ENCODE measurements at regions not wholly inside any gene's neighbourhood (a gene's known extent, or its start where the extent isn't known, plus 50 kb on each side); places are given as distances from the start of the nearest gene placed in this dataset.

DNA sequence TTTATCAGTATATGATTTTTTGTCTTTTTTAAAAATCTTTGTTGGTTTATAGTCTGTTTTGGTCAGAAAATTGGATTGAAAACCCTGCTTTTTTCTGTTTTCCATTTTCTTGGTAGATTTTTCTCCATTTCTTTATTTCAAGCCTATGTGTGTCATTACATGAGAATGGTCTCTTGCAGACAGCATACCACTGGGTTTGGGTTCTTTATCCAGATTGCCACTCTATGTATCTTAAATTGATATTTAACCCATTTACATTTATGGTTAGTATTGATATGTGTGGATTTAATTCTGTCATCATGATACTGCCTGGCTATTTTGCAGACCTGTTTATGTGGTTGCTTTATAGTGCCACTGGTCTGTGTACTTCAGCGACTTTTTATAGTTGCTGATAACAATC is 239.9 kb upstream of the NDST4 start:
- no TSS peak for BruUV-seq (replicated peaks)
- Histone ChIP-seq H2AFZ (ENCODE audit: low read length) (no peak overlapping the region), H3K4me2 (ENCODE audit: low read length) (no peak overlapping the region), H3K4me1 (ENCODE audit: insufficient read depth, low read length) (no peaks in the 10 kb centered on the region), H3K79me2 (ENCODE audit: low read length) (no peaks in the 10 kb centered on the region), H3K27ac (ENCODE audit: low read length) (no peak overlapping the region), H3F3A (ENCODE audit: low read length, unreplicated experiment) (no peaks in the 10 kb centered on the region), H4K20me1 (ENCODE audit: low read length) (no peaks in the 10 kb centered on the region), H3K9ac (ENCODE audit: low read length) (no peak overlapping the region), H3K9me2 (replicated peaks; ENCODE audit: low read length) (no peaks in the 10 kb centered on the region), H3K36me3 (ENCODE audit: low read depth, low read length) (no peaks in the 10 kb centered on the region), H3K4me3 (ENCODE audit: low read length) (no peak overlapping the region), H3K27me3 (ENCODE audit: low read length) (no peaks in the 10 kb centered on the region), H3K9me3 (ENCODE audit: low read length) (no peaks in the 10 kb centered on the region)
- CTCF ChIA-PET: no interaction called here
- ATAC-seq: no peak
- no peak for DNase-seq
- POLR2A ChIA-PET (ENCODE audit: unreplicated experiment): no interaction called here
- TF ChIP-seq CTCF (conservative IDR thresholded peaks at IDR 0.05; ENCODE audit: low read depth, low read length) (no peak), EZH2 (IDR thresholded peaks at IDR 0.05; ENCODE audit: low read length, unreplicated experiment) (no peak), EZH2phosphoT487 (IDR thresholded peaks at IDR 0.05; ENCODE audit: borderline replicate concordance, low read length) (no peak)
- intact Hi-C loops (cut with micrococcal nuclease): no loop called here

DNA sequence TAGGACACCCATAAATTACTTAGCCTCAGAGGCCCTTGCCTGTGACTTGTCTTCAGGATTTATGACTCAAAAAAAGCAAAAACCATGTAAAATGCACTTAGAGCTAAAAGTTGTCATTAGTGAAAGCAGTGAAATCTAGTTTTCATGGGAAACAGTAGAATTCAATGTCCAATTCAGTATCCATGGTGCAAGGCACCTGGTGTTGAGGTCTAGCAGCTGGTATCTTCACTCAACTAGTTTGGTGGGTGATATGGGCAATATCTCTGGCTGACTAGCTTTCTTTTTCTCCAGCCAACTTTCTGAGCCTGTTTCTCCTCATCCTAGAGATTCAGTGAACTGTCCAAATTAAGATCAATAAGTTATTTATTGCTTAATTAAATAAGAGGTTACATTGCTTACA is 229.8 kb upstream of the NDST4 start:
- H3K27ac ChIP-seq (ENCODE audit: low read length): no peak overlapping the region
- no peak for TF ChIP-seq EZH2phosphoT487 (IDR thresholded peaks at IDR 0.05; ENCODE audit: borderline replicate concordance, low read length)
- TF ChIP-seq EZH2 (IDR thresholded peaks at IDR 0.05; ENCODE audit: low read length, unreplicated experiment): no peak
- TF ChIP-seq CTCF (conservative IDR thresholded peaks at IDR 0.05; ENCODE audit: low read depth, low read length): no peak
- H3K36me3 ChIP-seq (ENCODE audit: low read depth, low read length): no peaks in the 10 kb centered on the region
- no peaks in the 10 kb centered on the region for H4K20me1 ChIP-seq (ENCODE audit: low read length)
- H3K9me2 ChIP-seq (replicated peaks; ENCODE audit: low read length): no peaks in the 10 kb centered on the region
- no TSS peak for BruUV-seq (replicated peaks)
- H3K27me3 ChIP-seq (ENCODE audit: low read length): no peaks in the 10 kb centered on the region
- intact Hi-C loops (cut with micrococcal nuclease): no loop called here
- no peak overlapping the region for H3K4me2 ChIP-seq (ENCODE audit: low read length)
- H2AFZ ChIP-seq (ENCODE audit: low read length): no peak overlapping the region
- ChIA-PET POLR2A (ENCODE audit: unreplicated experiment) (no interaction called here), CTCF (no interaction called here)
- DNase-seq: no peak
- no peaks in the 10 kb centered on the region for H3K9me3 ChIP-seq (ENCODE audit: low read length)
- H3K79me2 ChIP-seq (ENCODE audit: low read length): no peaks in the 10 kb centered on the region
- H3K4me1 ChIP-seq (ENCODE audit: insufficient read depth, low read length): no peaks in the 10 kb centered on the region
- no peak overlapping the region for H3K9ac ChIP-seq (ENCODE audit: low read length)
- no peak overlapping the region for H3K4me3 ChIP-seq (ENCODE audit: low read length)
- no peak for ATAC-seq
- H3F3A ChIP-seq (ENCODE audit: low read length, unreplicated experiment): no peaks in the 10 kb centered on the region

DNA sequence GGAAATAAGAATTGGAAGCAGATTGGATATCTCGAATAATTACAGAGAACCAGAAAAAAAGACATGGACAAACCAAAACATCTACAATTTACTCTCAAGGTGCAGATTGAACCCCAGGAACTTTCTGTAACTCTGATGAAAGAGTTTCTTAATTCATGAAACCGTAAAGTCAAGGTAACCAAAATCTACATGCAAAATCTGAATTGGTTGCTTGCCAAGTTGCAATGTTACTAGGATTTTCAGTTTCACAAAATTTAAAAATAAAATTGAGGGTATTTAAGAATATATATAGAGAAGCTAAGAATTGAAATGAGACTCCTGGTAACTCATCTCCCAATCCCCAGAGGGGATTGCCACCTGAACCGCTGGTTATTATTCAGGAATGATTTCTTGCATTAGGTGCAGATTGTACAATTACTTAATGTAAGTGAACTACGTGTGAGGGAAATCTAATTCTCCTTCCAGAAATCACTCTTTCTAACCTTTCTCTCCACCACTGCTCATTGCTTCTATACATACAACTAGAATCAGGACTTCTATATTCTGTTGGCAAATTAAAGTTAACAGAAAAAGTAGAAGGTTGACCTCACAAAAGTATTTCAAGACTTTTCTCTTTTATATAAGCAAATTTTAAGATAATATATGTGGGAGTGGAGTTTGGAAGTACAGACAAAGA is 221.5 kb upstream of the NDST4 start:
- TF ChIP-seq CTCF (conservative IDR thresholded peaks at IDR 0.05; ENCODE audit: low read depth, low read length) (no peak), EZH2phosphoT487 (IDR thresholded peaks at IDR 0.05; ENCODE audit: borderline replicate concordance, low read length) (no peak), EZH2 (IDR thresholded peaks at IDR 0.05; ENCODE audit: low read length, unreplicated experiment) (no peak)
- ChIA-PET POLR2A (ENCODE audit: unreplicated experiment) (no interaction called here), CTCF (no interaction called here)
- H3K4me1 ChIP-seq (ENCODE audit: insufficient read depth, low read length): no peaks in the 10 kb centered on the region
- H3K27me3 ChIP-seq (ENCODE audit: low read length): no peaks in the 10 kb centered on the region
- ATAC-seq (no peak), DNase-seq (no peak)
- no peaks in the 10 kb centered on the region for H3K36me3 ChIP-seq (ENCODE audit: low read depth, low read length)
- H3K27ac ChIP-seq (ENCODE audit: low read length): no peak overlapping the region
- no peaks in the 10 kb centered on the region for H3K79me2 ChIP-seq (ENCODE audit: low read length)
- H3K4me3 ChIP-seq (ENCODE audit: low read length): no peak overlapping the region
- BruUV-seq (replicated peaks): no TSS peak
- H3K4me2 ChIP-seq (ENCODE audit: low read length): no peak overlapping the region
- H3K9me2 ChIP-seq (replicated peaks; ENCODE audit: low read length): no peaks in the 10 kb centered on the region
- no peak overlapping the region for H2AFZ ChIP-seq (ENCODE audit: low read length)
- H3K9me3 ChIP-seq (ENCODE audit: low read length): no peaks in the 10 kb centered on the region
- H4K20me1 ChIP-seq (ENCODE audit: low read length): no peaks in the 10 kb centered on the region
- intact Hi-C loops (cut with micrococcal nuclease): no loop called here
- H3F3A ChIP-seq (ENCODE audit: low read length, unreplicated experiment): no peaks in the 10 kb centered on the region
- no peak overlapping the region for H3K9ac ChIP-seq (ENCODE audit: low read length)

All from PC-3 (cell line).